Smooth muscle cell (in vitro differentiated cells): ENCODE measurements at regions not wholly inside any gene's neighbourhood (a gene's known extent, or its start where the extent isn't known, plus 50 kb on each side); places are given as distances from the start of the nearest gene placed in this dataset.
A peak's percentile ranks its signal among the peaks of the same experiment; 100 is the strongest.

Source experiments
- DNase-seq: peaks from one replicate; lab custom pipeline; 2025; ENCODE audit not compliant: unreplicated experiment; lab: John Stamatoyannopoulos, UW
- H2AFZ ChIP-seq: fragments of 200-600 bp; sonication (generic); 2 replicates; pipeline ENCODE4 v1.6.0; 2016; ENCODE audit warnings: antibody characterized with exemption, low read depth, mild to moderate bottlenecking
- H3F3A ChIP-seq: fragments of 200-600 bp; sonication (generic); 2 replicates; pipeline ENCODE4 v1.6.0; 2017; ENCODE audit warnings: antibody characterized with exemption, low read depth
- H3K27ac ChIP-seq: fragments of 200-600 bp; sonication (generic); 2 replicates; pipeline ENCODE4 v1.5.1; 2016; ENCODE audit warnings: low read depth, mild to moderate bottlenecking
- H3K27me3 ChIP-seq: fragments of 200-600 bp; sonication (generic); 2 replicates; pipeline ENCODE4 v1.6.1; 2016; ENCODE audit warnings: low read depth, mild to moderate bottlenecking
- H3K36me3 ChIP-seq: fragments of 200-600 bp; sonication (generic); 2 replicates; pipeline ENCODE4 v1.5.1; 2016; ENCODE audit warnings: low read depth
- H3K4me1 ChIP-seq: fragments of 200-600 bp; sonication (generic); 2 replicates; pipeline ENCODE4 v1.5.1; 2016; ENCODE audit warnings: low read depth
- H3K4me2 ChIP-seq: fragments of 200-600 bp; sonication (generic); 2 replicates; pipeline ENCODE4 v1.6.0; 2016; ENCODE audit warnings: mild to moderate bottlenecking
- H3K4me3 ChIP-seq: fragments of 200-600 bp; sonication (generic); 2 replicates; pipeline ENCODE4 v1.5.1; 2016; ENCODE audit warnings: mild to moderate bottlenecking
- H3K79me2 ChIP-seq: fragments of 200-600 bp; sonication (generic); 2 replicates; pipeline ENCODE4 v1.6.0; 2016; ENCODE audit warnings: low read depth, mild to moderate bottlenecking
- H3K9ac ChIP-seq: fragments of 200-600 bp; sonication (generic); 2 replicates; pipeline ENCODE4 v1.6.0; 2016; ENCODE audit warnings: low read depth
- H3K9me3 ChIP-seq: fragments of 200-600 bp; sonication (generic); replicated peaks from 2 replicates; pipeline ENCODE4 v1.5.1; 2016; ENCODE audit warnings: low read depth
- H4K20me1 ChIP-seq: fragments of 200-600 bp; sonication (generic); 2 replicates; pipeline ENCODE4 v1.6.0; 2016; ENCODE audit warnings: low read depth
- WGBS: methylation state at CpG from one replicate; pipeline ENCODE4 v1.1.7; 2016; ENCODE audit warnings: low lambda C conversion rate; 5-methylcytosine and 5-hydroxymethylcytosine counted together
- TF ChIP-seq, protein P1 (sequence below): fragments of 200-600 bp; sonication (generic); IDR thresholded peaks from 2 replicates; pipeline ENCODE4 v1.5.1; 2017; ENCODE audit warnings: borderline replicate concordance, mild to moderate bottlenecking, antibody characterized with exemption; ENCODE audit not compliant: insufficient read depth, poor library complexity, severe bottlenecking

DNA sequence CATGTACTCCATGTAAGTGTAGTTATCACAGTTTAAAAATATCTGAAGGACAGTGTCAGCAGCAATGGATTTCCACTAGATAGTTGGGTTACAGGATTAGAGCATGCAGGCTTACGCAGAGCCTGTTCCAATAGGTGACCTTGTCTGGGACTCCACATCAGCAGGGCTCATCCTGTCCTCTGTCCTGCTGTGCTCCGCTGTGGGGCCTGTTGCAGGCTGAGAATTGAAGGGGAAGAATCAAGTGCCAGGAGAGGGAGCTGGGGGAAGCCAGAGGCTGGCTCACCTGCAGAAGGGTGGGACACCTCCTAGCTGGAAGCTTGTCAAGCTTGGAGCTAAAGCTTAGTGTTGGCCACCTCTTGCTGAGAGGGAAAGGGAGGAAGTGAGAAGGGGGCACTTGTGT is 62.8 kb downstream of the XCL2 start:
- no peak overlapping the region for H3K4me3 ChIP-seq
- no peaks in the 10 kb centered on the region for H3K27me3 ChIP-seq
- WGBS: 97% methylated on average over 2 of the region's 2 CpGs
- H3K9me3 ChIP-seq: no peaks in the 10 kb centered on the region
- no peak overlapping the region for H2AFZ ChIP-seq
- H3K27ac ChIP-seq: no peak overlapping the region
- no peak for DNase-seq
- no peaks in the 10 kb centered on the region for H4K20me1 ChIP-seq
- no peaks in the 10 kb centered on the region for H3K36me3 ChIP-seq
- TF ChIP-seq, protein P1, sequence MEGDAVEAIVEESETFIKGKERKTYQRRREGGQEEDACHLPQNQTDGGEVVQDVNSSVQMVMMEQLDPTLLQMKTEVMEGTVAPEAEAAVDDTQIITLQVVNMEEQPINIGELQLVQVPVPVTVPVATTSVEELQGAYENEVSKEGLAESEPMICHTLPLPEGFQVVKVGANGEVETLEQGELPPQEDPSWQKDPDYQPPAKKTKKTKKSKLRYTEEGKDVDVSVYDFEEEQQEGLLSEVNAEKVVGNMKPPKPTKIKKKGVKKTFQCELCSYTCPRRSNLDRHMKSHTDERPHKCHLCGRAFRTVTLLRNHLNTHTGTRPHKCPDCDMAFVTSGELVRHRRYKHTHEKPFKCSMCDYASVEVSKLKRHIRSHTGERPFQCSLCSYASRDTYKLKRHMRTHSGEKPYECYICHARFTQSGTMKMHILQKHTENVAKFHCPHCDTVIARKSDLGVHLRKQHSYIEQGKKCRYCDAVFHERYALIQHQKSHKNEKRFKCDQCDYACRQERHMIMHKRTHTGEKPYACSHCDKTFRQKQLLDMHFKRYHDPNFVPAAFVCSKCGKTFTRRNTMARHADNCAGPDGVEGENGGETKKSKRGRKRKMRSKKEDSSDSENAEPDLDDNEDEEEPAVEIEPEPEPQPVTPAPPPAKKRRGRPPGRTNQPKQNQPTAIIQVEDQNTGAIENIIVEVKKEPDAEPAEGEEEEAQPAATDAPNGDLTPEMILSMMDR: no peak
- H3K79me2 ChIP-seq: no peaks in the 10 kb centered on the region
- H3K4me1 ChIP-seq: peaks cover 8% of the 10 kb centered on the region
- H3F3A ChIP-seq: no peaks in the 10 kb centered on the region
- no peak overlapping the region for H3K4me2 ChIP-seq
- no peak overlapping the region for H3K9ac ChIP-seq

DNA sequence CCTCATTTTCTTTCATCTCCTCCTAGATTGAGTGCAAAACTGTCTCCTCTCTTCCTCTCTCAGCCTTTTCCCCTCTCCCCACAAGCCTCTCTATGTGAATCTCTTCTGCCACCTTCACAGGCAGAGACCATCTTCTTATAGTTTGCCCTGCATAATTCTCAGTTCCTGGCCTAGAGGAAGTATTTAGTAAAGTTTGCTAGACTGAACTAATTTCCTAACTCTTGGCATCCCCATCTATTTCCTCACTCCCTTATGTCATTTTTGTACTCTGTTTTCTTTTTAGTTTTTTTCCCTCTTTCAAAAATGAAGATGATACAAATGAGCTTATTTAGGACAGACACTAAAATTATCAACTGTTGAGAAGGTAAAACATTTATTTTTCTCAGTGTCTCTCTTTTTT is 66.0 kb downstream of the XCL2 start:
- no peaks in the 10 kb centered on the region for H4K20me1 ChIP-seq
- no peaks in the 10 kb centered on the region for H3K9me3 ChIP-seq
- no peaks in the 10 kb centered on the region for H3K36me3 ChIP-seq
- H3K9ac ChIP-seq: no peak overlapping the region
- no peak for DNase-seq
- no peak overlapping the region for H2AFZ ChIP-seq
- no peak overlapping the region for H3K4me3 ChIP-seq
- H3K4me1 ChIP-seq: peaks cover 8% of the 10 kb centered on the region
- H3K27me3 ChIP-seq: no peaks in the 10 kb centered on the region
- no peak overlapping the region for H3K4me2 ChIP-seq
- TF ChIP-seq, protein P1: no peak
- H3F3A ChIP-seq: no peaks in the 10 kb centered on the region
- H3K27ac ChIP-seq: no peak overlapping the region
- no peaks in the 10 kb centered on the region for H3K79me2 ChIP-seq

DNA sequence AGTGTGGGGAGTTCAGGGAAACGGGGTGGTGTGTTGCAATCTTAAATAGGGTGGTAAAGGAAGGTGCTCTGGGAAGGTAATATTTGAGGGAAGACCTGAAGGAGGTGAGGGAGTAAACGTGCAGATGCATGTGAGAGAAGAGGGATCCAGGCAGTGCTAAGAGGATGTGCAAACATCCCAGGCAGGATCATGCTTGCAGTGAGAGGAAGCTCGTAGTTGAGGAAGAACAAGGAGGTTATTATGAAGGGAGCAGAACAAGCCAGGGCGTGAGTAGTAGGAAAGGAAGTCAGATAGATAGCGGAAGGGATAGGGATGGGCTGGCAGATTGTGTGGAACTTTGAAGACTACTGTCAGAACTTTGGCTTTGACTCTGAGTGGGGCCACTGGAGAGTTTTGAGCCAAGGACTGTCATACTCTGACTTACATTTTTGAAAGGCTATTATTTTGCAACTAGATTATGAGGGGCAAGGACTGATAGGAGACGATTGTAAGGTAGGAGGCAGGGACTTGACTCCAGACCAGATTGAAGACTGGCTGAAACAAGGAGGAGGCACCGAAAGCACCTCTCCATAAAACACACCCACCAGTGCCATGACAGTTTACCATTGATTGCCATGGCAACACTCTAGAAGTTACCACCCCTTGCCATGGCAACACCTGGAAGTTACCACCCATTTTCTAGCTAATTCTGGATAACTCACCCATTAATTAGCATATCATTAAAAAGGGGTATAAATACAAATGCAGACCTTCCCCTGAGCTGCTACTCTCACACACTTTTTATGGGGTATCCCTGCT is 67.0 kb downstream of the XCL2 start:
- Histone ChIP-seq H4K20me1 (no peaks in the 10 kb centered on the region), H2AFZ (peak overlapping the region; percentile 43), H3K4me3 (no peak overlapping the region), H3K36me3 (no peaks in the 10 kb centered on the region), H3K79me2 (no peaks in the 10 kb centered on the region), H3K4me2 (no peak overlapping the region), H3K27ac (no peak overlapping the region), H3F3A (no peaks in the 10 kb centered on the region), H3K9ac (no peak overlapping the region), H3K4me1 (peaks cover 4% of the 10 kb centered on the region), H3K27me3 (no peaks in the 10 kb centered on the region), H3K9me3 (no peaks in the 10 kb centered on the region)
- TF ChIP-seq, protein P1: no peak
- no peak for DNase-seq
- WGBS: 70% methylated on average over 7 of the region's 7 CpGs

DNA sequence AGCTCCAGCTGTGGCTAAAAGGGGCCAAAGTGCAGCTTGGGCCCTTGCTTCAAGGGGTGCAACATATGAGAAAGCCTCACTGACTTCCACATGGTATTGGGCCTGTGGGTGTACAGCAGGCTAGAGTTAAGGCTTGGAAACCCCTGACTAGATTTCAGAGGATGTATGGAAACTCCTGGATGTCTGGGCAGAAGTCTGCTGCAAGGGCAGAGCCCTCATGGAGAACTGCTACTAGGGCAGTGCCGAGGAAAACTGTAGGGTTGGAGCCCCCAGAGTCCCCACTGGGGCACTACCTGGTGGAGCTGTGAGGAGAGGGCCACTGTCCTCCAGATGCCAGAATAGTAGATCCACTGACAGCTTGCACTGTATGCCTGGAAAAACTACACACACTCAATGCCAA is 69.5 kb downstream of the XCL2 start:
- TF ChIP-seq, protein P1: no peak
- Histone ChIP-seq H3K9me3 (no peaks in the 10 kb centered on the region), H3K4me1 (peaks cover 15% of the 10 kb centered on the region), H3K27ac (no peak overlapping the region), H2AFZ (no peak overlapping the region), H4K20me1 (no peaks in the 10 kb centered on the region), H3K4me3 (no peak overlapping the region), H3K36me3 (no peaks in the 10 kb centered on the region), H3F3A (peaks cover 13% of the 10 kb centered on the region), H3K4me2 (no peak overlapping the region), H3K27me3 (no peaks in the 10 kb centered on the region), H3K79me2 (no peaks in the 10 kb centered on the region), H3K9ac (no peak overlapping the region)
- no peak for DNase-seq
- WGBS: 100% methylated on average over 1 of the region's 1 CpG
